ENCODE measurements at regions not wholly inside any gene's neighbourhood (a gene's known extent, or its start where the extent isn't known, plus 50 kb on each side); places are given as distances from the start of the nearest gene placed in this dataset.
"Not testable (repeated sequence)": the region's sequence is repeated elsewhere in the genome, so short reads cannot be mapped to it uniquely, and the experiment has no call there.

DNA sequence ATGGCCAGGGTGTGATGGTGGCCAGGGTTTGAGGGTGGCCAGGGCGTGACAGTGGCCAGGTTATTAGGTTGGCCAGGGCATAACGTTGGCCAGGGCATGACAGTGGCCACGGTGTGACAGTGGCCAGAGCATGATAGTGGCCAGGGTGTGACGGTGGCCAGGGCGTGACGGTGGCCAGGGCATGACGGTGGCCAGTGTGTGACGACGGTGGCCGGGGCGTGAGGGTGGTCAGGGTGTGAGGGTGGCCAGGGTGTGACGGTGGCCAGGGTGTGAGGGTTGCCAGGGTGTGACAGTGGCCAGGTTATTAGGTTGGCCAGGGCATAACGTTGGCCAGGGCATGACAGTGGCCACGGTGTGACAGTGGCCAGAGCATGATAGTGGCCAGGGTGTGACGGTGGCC lies 642.8 kb downstream of the TBC1D22A start:
- not testable (repeated sequence) for DNase-seq (ENCODE audit: low read depth in 3 of 3)

DNA sequence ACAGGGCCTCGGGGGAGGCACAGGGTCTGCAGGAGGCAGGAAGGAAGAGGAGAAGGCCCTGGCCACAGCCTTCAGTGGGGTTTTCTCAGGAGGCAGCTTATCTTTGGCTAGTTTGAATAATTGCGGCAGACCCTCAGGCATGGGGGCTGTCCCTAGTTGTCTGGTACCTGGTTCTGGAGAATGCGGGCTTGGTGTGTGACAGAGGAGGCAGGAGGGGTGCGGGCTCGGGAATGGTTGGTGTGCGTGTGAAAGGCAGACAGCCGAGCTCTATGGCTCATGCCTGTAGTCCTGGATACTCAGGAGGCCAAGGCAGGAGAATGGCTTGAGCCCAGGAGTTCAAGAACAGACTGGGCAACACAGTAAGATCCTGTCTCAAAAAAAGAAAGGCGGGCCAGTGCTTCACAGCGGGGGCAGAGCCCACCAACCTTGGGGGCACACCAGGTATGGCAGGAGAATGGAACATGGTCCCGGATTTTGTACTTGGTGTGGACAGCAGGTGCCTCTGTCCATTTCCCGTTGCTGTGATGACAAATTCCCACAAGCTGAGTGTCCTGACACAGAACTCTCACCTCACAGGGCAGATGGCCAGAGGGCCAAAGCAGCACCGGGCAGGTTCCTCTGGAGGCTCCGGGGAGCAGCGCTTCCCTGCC lies 640.6 kb downstream of the TBC1D22A start:
- no peak for DNase-seq (ENCODE audit: low read depth in 3 of 3)

DNA sequence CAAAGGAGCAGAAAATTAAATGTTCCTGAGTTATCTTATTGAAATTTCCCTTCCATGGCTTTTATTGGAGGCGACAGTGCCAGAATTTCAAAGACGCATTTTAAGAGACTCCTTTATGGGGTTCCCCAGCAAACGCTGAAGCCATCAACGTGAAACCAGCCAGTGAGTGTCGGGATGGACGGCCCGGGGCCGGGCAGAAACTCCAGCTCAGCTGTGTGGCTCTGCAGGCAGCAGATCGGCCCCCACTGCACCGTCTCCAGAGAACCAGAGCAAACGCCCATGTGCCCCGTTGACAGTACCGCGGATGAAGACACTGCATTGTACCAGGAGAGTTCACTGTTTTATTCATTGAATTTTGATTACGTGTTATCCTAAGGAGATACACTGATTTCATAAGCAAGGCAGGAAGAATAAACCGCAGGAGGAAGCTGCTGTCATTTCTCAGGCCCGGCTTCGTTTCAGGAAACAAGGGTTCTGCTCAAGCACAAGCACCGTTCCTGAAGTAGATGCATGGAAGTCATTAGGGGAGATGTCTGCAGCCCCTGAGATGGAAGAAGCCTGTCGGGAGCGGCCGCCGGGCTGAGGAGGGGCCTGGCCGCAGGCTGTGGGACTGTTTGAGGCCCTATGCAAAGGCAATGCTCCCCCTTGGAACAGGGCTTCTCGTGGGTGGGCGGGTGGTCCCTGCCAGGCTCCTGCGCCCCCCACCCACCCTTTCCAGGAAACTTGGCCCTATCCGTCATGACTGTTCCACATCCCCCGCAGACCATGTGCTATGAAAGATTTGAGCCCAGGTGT lies 639.7 kb downstream of the TBC1D22A start:
- no peak for DNase-seq (ENCODE audit: low read depth in 3 of 3)

DNA sequence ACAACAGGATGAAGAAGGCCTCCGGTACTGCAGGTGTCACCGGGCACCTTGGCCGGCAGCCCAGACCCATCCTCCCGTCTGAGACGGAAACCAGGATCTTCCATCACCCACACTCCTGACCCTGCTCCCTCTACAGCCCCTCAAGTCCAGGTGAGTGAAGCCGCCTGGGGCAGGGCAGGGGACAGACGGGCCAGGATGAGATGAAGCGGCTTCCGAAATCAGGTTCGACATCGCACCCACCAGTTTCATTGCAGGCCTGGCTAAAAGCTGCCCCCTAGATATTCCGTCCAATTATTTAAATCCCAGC lies 639.1 kb downstream of the TBC1D22A start:
- DNase-seq (ENCODE audit: low read depth in 3 of 3): no peak

DNA sequence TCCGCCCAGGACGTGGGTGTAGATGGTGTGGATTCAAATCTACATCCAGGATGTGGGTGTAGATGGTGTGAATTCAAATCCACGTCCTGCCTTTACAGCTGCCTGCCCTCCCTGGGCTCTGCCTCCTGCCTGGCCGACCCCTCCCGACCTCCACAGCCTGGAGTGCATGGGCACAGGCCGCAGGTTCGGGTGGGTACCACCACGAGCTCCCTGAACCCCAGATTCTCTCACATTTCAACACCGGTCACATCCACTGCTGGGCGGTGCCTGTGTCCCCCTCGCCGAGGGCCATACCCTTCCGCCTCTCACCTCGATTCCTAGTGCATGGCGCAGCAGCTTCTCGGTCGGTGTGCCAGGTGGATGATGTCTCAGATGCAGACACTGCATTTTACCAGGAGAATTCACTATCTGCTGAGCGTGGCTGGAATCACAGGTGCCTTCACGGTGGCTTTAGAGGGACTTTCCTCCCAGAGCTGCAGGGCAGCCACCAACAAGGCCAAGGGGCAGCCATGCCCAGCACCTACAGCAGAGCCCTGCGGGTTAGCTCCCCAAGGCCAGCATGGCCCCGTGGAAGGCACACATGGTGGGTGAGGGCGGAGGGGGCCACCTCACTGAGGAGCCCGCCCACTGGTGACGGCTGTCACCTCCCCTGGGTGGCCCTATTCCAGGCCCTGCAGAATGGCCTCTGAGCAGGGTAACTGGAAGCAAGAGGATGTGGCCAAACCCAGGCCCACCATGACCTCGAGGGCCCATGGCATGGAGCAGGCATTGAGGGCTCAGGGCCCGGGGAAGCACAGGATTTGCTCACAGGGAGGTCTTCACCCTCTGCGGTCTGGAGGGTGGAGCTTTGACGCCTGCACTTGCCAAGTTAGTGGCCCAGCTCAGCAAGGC lies 638.5 kb downstream of the TBC1D22A start:
- DNase-seq (ENCODE audit: low read depth in 3 of 3): no peak

DNA sequence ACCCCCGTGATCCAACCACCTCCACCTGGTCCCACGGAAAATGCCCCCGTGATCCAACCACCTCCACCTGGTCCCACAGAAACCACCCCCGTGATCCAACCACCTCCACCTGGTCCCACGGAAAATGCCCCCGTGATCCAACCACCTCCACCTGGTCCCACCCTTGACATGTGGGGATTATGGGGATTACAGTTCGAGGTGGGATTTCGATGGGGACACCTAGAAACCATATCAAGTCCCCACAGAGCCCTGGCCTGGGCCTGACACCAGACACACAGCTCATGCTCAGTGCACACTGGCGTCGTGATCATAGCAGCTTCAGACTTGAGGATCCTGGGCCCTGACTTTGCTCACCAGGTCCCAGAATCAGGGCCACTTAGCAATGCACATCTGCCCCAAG lies 637.7 kb downstream of the TBC1D22A start:
- DNase-seq (ENCODE audit: low read depth in 3 of 3): not testable (repeated sequence)

DNA sequence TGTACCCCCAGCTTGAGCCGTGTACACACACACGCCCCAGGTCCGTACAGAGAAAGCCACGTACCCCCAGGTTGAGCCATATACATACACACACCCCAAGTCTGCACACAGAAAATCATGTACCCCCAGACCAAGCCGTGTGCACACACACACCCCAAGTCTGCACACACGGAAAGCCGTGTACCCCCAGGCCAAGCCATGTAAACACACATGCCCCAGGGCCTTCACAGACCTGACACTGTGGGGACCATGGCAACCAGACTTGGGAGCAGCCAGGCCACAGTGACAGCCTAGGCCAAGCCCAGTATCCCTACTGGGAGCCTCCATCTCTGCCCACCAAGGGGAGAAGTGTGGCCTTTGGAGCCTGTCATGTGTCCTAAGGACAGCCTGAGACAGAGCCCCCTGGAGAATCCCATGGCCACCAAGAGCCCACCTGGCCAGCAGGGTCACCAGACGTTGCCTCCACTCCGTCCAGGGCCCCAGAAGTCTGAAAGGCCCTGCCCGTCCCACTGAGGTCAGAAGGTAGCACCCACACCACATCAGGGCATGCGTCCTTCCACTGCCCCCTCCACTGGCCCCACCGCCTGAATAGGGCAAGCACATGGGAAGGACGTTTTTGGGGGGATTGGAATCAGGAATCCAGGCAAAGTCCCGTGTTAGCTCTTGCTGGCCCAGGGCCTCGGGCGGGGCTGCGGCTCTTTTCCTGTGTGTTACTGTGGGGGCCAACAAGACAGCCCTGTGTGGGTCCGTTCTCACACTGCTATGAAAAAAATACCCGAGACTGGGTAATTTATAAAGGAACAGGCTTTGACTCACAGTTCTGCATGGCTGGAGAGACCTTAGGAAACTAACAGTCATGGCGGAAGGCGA lies 636.7 kb downstream of the TBC1D22A start:
- no peak for DNase-seq (ENCODE audit: low read depth in 3 of 3)

DNA sequence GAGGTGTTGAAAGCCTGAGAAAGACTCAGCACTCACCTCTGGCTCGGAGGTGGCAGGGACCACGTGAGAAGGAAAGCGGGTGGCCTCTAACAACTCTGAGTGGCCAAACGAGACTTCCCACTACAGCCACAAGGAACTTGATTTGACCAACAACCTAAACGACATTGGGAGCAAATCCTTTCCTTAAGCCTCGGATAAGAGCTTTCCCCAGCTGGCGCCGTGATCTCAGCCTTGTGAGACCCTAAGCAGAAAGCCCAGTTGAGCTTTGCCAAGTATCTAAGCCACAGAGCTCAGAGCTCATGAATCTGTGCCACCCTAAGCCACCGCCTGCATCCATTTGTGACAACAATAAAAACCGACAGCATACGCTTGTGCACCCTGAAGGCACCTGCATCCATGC lies 636.0 kb downstream of the TBC1D22A start:
- no peak for DNase-seq (ENCODE audit: low read depth in 3 of 3)

DNA sequence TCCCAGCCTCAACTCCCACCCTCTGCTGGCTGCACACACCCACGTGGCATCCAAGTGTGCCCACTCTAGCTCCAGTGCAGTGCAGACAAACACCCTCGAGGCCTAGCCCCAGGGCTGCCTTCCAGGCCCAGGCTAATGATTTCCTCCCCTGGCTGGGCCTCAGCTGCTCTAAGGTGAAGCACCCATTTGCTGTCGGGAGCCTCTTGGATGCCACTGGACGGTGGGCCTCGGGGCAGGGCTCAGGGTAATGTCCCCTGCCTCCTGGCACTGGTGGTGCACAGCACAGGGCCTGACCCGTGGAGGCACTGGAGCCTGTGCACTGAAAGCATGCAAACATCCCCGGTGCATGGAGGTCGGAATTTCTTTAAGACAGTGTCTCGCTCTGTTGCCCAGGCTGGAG lies 635.2 kb downstream of the TBC1D22A start:
- DNase-seq (ENCODE audit: low read depth in 3 of 3): no peak

DNA sequence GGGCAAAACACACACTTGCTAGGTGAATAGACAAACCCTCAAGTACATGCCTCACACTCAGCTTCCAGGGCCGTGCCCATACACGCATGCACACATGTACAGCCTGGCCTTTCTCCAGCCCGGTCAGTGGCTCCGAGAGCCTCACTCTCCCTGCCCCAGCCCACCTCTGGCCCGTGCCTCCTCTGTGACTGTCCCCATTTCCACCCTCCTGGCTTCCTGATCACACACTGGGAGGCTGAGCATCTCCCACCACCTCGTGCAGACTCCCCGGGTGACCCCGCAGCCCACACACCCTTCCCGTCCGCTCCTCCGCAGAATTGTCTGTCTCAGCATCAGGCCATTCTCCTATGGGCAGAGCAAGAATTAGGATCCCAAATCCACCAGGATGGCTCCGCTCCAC lies 634.1 kb downstream of the TBC1D22A start:
- DNase-seq (ENCODE audit: low read depth in 3 of 3): no peak

DNA sequence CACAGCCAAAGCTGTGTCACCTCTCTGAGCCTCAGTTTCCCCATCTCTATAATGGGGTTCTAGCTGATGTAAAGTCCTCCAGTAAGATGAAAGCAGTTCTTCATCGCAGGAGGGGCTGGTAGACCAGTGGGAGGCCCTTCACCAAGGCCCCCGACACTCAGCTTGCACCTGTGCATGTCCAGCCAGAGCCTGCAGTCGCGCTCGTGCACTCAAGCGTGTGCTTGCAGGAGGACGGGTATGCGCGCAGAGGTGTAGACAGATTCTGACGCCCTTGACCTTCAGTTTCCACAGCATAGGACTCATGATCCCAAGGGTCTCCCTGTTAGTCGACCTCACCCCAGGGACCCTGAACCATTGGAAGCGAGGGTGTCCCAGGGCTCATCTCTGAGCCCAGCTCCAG lies 633.7 kb downstream of the TBC1D22A start:
- DNase-seq (ENCODE audit: low read depth in 3 of 3): no peak

DNA sequence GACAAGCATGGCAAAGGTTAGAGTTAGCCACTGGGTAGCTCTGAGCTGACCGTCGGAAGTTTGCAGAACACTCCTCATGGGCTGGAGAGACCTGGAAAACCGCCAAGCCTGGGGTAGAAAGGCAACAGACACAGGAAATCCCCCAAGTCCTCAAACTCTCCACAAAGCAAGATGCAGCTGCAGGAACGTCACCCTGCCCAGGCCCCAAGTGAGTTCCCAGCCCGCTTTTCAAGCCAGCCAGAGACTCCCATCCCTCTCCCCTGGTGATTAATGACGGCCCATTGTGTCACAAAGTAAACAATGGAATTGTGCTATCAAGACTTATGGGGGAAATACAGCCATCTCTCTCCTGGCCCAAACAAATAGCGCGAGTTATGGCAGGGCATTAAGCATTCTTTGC lies 633.0 kb downstream of the TBC1D22A start:
- no peak for DNase-seq (ENCODE audit: low read depth in 3 of 3)

DNA sequence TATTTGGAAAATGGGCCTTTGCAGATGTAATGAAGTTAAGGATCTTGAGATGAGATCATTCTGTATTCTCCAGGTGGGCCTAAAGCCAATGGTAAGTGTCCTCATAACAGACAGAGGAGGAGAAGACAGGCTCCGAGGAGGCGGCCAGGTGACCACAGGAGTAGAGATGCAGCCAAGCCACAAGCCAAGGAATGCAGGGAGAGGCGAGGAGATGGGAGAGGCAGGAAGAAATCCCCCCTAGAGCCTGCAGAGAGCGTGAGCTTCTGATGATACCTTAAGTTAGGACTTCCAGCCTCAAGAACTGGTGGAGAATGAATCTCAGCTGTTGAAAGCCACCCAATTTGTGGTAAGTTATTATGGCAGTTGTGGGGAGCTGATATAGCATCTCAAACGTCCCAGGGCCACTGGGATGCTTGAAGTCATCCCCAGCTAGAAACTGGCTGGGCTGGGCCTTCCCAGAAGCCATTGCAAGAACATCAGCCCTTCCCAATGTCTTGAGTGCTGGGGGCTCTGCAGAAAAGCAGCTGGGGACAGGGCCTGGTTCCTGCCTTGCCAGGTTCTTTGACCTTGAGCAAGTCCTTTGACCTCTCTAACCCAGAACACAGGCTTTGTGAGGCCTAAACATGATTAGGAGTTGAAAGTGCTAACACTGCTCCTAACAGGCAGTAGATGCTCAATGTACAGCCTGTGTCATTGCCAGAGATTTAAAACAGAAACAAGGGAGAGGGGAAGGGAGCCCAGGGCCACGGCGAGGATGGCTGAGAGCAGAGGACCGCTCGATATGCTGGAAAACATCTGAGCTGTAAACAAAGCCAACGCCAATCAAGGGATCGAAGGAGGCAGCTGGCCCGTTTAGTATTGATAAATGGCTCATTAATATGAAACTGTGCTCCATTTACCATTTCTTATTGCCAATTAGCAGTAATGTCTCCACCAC lies 632.3 kb downstream of the TBC1D22A start:
- no peak for DNase-seq (ENCODE audit: low read depth in 3 of 3)

DNA sequence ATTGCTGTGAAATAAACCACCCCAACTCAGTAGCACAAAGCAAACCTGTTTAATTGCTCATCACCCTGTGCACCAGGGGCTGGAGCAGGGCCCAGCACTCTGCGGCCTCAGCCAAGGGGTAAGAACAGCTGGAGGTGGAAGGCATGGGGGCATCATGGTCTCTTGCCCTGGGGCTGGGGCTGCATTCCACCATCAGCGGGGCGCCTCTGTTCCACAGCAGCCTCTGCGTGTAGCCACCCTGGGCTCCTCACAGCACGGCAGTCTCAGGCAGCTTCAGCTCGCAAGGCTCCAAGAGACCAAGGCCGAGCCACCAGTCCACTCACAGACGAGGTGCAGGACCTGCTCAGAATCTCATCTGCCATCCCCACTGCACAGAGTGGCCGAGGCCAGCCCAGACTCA lies 630.7 kb downstream of the TBC1D22A start:
- no peak for DNase-seq (ENCODE audit: low read depth in 3 of 3)

DNA sequence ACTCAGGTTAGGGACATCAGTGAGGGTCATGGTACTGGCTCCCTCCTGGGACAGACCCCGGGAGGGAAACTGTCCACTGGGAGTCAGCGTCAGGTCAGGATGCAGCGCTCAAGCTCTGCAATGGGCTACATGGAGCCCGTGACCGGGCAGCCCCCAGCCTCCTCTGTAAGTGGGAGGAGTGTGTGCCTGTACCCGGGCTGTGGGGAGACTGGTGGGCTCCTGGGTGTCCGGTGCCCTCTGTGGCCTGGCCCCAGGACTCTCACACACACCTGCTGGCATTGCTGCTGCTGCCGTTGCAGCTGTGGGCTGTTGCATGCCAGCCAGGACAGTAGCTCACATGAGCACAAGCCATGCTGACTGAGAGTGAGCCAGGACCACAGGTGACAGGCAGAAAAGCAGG lies 630.3 kb downstream of the TBC1D22A start:
- DNase-seq (ENCODE audit: low read depth in 3 of 3): no peak

DNA sequence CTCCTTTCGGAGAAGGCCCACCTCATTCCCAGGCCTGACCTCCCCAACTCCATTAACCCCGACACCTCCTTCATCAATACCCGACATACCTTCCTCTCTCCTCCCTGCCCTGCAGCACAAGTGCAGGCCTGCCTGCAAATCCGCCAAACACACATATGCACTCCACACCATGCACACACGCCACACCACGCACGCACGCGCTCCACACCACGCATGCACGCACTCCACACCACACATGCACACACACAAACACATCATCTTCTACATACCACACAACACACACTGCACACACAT lies 629.6 kb downstream of the TBC1D22A start:
- DNase-seq (ENCODE audit: low read depth in 3 of 3): no peak

DNA sequence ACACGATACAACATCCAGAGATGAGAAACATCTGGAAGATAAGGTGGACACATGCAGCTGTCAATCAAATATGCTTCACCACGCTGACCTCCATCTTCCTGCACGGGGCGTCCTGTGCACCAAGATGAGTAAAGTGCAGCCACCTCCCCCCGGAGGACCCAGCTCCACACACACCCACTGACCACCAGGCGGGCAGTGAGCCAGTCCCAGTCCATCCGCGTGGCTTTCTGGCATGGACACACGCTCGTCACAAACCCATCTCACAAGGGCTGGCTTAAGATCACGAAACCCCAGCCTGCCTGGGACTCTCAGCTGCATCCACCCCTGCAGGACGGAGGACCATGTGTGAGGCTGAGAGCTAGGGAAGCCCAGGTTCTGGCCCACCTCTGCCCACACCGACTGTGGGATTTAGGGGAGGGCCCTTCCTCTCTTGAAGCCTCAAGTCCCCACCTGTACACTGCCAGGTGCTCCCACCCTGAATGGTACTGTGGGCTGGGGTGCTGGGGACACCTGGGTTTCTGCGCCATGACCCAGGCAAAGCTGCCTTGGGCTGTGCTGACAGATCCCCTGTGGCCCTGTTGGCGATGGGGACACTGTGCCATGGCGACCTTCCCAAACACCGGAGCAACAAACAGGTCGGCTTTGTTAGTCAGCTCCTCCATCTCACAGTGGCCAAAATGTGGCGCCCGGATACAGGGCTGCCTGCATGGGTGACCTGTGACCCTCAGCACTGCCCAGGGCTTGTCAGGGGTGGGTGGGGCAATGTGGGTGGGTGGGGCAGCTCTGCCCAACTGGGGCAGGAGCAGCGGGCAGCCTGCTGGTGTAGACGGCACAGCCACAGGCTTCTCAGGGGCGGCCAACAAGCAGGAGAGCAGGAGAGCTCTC lies 629.0 kb downstream of the TBC1D22A start:
- no peak for DNase-seq (ENCODE audit: low read depth in 3 of 3)

DNA sequence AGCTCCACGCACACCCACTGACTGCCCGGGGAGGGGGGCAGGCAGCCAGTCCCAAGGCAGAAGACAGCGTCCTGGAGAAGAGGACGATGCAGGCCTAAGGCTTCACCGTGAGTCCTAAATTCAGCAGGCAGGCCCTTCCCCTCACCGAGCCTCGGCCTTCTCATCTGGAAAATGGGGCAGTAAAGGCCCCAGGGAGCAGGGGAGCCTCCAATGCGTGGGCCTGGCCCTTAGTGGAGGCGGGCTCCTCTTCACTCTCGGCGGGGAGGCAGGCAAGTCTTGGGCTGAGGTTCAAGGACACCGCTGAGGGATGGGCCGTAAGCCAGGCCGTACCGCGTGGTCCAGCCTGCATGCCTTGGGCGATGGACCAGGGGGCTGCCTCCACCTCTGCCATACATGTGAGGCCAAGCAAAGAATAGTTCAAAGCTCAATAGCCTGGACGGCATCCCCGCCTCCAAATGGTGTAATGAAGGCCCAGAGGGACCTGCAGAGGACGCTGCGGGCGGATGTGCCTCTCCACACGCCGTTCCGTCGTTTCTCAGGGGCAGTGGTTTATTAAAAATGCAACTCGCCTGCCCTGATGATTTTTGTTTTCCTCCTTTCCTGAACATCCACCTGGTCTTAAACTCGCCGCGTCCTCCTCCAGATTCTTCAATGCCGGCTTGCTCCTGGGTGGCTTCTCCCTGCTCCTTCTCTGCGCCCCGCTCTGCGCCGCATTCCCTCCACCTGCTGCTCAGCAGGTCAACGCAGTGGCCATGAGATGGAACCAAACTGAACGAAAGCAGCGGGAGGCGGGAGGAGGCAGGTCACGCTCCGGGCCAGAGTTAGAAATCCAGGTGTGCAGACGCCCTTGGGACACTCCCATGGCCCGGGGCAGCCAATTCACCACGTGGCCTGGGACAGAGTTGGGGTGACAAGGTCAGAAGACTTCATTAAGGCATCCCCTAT lies 627.8 kb downstream of the TBC1D22A start:
- DNase-seq (ENCODE audit: low read depth in 3 of 3): no peak

DNA sequence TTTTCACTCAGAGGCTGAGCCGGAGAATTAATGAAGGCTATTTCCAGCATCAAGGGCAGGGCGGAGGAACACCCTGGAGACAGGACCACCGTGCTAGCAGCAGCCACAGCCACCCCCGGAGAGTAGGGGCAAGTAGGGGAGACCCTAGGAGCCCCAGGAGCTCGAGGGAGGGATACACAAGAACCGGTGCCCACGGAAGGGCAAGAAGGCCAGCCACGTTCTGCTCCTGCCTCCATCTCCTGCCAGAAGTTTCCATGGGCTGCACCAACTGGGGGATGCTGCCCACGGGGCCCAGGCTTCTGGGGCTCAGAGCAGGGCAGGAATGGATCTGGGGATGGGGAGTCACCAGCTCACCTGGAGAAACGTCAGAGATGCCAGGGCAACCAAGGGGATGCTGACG lies 626.8 kb downstream of the TBC1D22A start:
- DNase-seq (ENCODE audit: low read depth in 3 of 3): no peak
